Nephron (organoid): ENCODE measurements at regions not wholly inside any gene's neighbourhood (a gene's known extent, or its start where the extent isn't known, plus 50 kb on each side); places are given as distances from the start of the nearest gene placed in this dataset.

Experiments
- H3K27ac Mint-ChIP-seq, 3 experiments: 2 replicates each; pipeline ENCODE4 v1.8.0; 2020; ENCODE audit warnings: mixed read lengths in 3 of 3, mild to moderate bottlenecking in 2 of 3, moderate library complexity in 1 of 3
- H3K27me3 Mint-ChIP-seq: 2 replicates; pipeline ENCODE4 v1.8.0; 2021; ENCODE audit warnings: low read depth, mild to moderate bottlenecking, moderate library complexity, mixed read lengths
- H3K36me3 Mint-ChIP-seq: 2 replicates; pipeline ENCODE4 v1.8.0; 2020; ENCODE audit warnings: low read depth, mixed read lengths
- H3K4me1 Mint-ChIP-seq: 2 replicates; pipeline ENCODE4 v1.8.0; 2020; ENCODE audit warnings: mixed read lengths
- H3K4me3 Mint-ChIP-seq, 3 experiments: 2 replicates each; pipeline ENCODE4 v1.8.0; 2020; ENCODE audit warnings: mild to moderate bottlenecking in 3 of 3, mixed read lengths in 3 of 3, moderate library complexity in 2 of 3
- H3K9me3 Mint-ChIP-seq: 2 replicates; pipeline ENCODE4 v1.8.0; 2020; ENCODE audit warnings: mixed read lengths
- TF ChIP-seq, protein P1 (sequence below), 3 experiments: fragments of 200-600 bp; sonication (generic); IDR thresholded peaks; one replicate each; pipeline ENCODE4 v1.5.0; 2021; ENCODE audit warnings: antibody characterized with exemption in 3 of 3; ENCODE audit not compliant: unreplicated experiment in 3 of 3

DNA sequence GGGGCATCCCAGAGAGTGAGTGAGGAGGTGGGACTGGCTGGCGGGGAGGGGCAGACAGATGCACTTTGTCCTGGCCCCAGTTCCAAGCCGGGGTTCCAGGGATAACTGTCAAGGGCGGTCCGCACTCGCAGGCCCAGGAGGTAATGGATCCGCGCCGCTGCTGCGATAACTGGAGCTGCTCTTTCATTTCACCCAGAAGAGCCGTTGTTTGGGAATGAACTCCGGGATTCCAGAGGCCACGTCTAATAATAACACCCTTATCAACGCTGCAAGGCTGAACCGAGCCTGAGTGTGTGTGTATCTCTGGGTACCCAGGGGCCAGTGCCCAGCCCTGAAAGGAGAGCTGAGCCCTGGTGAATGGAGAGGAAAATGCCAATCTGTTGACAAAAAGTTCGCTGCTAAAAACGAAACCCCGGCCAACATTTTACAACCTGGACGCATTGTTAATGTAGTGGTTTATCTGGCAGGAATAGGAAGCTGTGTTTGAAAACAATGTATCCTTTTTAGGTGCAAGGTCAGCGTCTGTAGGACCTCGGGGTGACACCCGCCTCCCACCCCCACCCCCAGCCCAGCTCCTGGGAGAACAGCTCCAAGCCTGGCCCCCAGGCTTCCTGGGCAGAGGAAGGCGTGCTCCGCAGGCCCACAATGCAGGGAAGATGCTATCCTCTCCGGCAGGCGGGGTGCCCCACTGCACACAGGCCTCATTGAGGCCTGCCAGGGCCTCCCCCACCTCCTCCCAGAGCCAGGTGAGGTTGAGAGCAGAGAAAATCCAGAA lies 119.7 kb downstream of the PROX1 start:
- no peak overlapping the region for H3K4me3 Mint-ChIP-seq
- no peaks in the 10 kb centered on the region for H3K27me3 Mint-ChIP-seq
- no peaks in the 10 kb centered on the region for H3K4me1 Mint-ChIP-seq
- no peak overlapping the region for H3K27ac Mint-ChIP-seq
- H3K9me3 Mint-ChIP-seq = peaks cover 9% of the 10 kb centered on the region
- TF ChIP-seq, protein P1, sequence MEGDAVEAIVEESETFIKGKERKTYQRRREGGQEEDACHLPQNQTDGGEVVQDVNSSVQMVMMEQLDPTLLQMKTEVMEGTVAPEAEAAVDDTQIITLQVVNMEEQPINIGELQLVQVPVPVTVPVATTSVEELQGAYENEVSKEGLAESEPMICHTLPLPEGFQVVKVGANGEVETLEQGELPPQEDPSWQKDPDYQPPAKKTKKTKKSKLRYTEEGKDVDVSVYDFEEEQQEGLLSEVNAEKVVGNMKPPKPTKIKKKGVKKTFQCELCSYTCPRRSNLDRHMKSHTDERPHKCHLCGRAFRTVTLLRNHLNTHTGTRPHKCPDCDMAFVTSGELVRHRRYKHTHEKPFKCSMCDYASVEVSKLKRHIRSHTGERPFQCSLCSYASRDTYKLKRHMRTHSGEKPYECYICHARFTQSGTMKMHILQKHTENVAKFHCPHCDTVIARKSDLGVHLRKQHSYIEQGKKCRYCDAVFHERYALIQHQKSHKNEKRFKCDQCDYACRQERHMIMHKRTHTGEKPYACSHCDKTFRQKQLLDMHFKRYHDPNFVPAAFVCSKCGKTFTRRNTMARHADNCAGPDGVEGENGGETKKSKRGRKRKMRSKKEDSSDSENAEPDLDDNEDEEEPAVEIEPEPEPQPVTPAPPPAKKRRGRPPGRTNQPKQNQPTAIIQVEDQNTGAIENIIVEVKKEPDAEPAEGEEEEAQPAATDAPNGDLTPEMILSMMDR (IDR thresholded peaks at IDR 0.05; ENCODE audit: unreplicated experiment in 3 of 3) = no peak
- no peaks in the 10 kb centered on the region for H3K36me3 Mint-ChIP-seq

DNA sequence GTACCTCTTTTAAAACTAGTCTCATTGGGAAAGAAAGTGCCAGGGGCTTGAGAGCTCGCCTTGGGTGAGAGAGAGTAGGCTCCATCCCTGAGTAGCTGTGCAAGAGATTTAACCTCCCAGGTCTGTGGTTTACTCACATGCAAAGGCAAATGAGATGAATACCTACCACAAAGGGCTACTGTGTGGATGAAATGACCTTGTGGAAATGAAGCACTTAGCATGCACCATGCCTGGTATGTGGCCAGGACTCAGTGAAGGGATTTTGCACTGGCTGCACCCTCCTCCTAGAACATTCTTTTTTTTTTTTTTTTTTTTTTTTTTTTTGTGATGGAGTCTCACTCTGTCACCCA lies 120.3 kb downstream of the PROX1 start:
- Mint-ChIP-seq H3K36me3 (no peaks in the 10 kb centered on the region), H3K4me1 (no peaks in the 10 kb centered on the region), H3K27ac (no peak overlapping the region), H3K27me3 (no peaks in the 10 kb centered on the region), H3K4me3 (no peak overlapping the region), H3K9me3 (peaks cover 9% of the 10 kb centered on the region)
- TF ChIP-seq, protein P1 (IDR thresholded peaks at IDR 0.05; ENCODE audit: unreplicated experiment in 3 of 3) = no peak

DNA sequence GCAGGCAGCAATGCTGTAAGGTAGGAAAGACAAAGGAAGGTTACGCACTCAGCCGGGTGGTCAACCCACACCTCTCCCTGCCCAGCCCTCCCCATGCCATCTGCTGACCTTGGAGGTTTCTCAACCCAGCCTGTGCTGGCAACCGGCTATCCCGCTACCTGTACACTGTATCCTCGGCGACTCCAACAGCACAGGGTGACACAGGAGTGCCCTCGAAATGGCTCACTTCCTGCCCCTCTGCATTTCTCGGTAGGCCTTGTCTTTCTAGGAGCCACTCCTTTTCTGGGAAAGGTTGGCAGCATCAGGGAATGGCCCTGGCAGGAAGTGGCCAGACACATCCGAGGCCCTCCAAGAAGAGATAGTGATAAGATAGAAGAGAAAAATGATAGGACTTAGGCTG lies 124.0 kb downstream of the PROX1 start:
- TF ChIP-seq, protein P1 (IDR thresholded peaks at IDR 0.05; ENCODE audit: unreplicated experiment in 3 of 3) = no peak
- Mint-ChIP-seq H3K4me3 (no peak overlapping the region), H3K27ac (no peak overlapping the region), H3K36me3 (no peaks in the 10 kb centered on the region), H3K4me1 (no peaks in the 10 kb centered on the region), H3K9me3 (peaks cover 8% of the 10 kb centered on the region), H3K27me3 (peaks cover 4% of the 10 kb centered on the region)

DNA sequence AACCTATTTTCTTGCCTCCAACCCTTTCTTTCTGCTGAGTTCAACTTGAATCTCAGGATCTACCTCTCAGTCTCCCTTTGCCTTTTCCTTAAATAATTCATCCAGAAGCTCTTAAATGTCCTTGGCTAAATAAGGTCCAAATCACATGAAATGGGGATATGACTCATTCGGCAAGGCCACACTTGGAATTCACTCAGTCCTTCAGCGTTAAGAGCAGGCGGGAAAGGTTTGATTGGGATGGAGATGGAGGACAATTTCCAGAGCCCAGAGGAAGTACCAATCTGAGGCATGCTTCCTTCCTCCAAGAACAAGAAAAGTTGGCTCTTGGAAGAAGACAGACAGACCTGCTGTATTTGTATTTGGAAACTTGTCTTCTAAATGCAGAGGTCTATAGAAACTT lies 128.5 kb downstream of the PROX1 start:
- H3K4me3 Mint-ChIP-seq = no peak overlapping the region
- H3K9me3 Mint-ChIP-seq = peaks cover 28% of the 10 kb centered on the region
- H3K27ac Mint-ChIP-seq = no peak overlapping the region
- H3K27me3 Mint-ChIP-seq = peaks cover 4% of the 10 kb centered on the region
- H3K36me3 Mint-ChIP-seq = peaks cover 10% of the 10 kb centered on the region
- H3K4me1 Mint-ChIP-seq = no peaks in the 10 kb centered on the region
- TF ChIP-seq, protein P1 (IDR thresholded peaks at IDR 0.05; ENCODE audit: unreplicated experiment in 3 of 3) = no peak

DNA sequence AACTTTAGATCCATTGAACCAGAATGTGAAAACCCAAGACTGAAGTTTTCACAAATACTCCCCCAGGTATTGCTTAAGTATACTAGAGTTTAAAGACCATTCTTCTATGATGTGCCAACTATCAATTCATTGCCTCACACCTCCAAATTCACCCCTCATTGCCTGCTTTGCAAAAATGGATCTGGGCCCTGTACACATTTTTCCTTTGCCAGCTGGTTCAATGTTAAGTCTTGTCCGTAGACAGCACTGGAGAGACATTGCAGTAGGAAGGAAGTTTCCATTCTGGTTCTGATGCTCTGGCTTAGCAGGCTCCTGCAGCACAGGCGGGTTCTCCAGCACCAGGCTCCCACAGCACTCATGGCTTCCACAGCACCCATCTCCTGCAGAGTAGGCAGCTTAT lies 130.0 kb downstream of the PROX1 start:
- H3K4me1 Mint-ChIP-seq = no peaks in the 10 kb centered on the region
- H3K27me3 Mint-ChIP-seq = peaks cover 4% of the 10 kb centered on the region
- H3K9me3 Mint-ChIP-seq = peaks cover 28% of the 10 kb centered on the region
- H3K4me3 Mint-ChIP-seq = no peak overlapping the region
- TF ChIP-seq, protein P1 (IDR thresholded peaks at IDR 0.05; ENCODE audit: unreplicated experiment in 3 of 3) = no peak
- no peak overlapping the region for H3K27ac Mint-ChIP-seq
- peaks cover 10% of the 10 kb centered on the region for H3K36me3 Mint-ChIP-seq

DNA sequence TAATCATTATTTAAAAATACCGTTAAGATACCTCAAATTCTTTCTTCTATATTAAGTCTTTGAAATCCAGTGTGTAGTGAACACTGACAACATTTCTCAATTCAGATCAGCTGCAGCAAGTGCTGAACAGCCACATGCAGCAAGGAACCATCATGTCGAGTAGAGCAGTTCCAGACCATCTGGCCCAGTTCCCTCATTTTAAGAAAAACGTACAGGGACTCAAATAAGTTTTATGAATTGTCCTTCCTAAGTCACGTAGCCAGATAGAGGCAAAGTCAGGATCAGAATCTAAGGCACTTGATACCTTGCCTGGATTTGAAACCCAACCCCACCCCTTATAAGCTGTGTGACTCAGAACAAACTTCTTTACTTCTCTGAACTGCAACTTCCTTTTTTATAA lies 132.4 kb downstream of the PROX1 start:
- peaks cover 22% of the 10 kb centered on the region for H3K9me3 Mint-ChIP-seq
- H3K36me3 Mint-ChIP-seq = peaks cover 10% of the 10 kb centered on the region
- H3K4me3 Mint-ChIP-seq = no peak overlapping the region
- TF ChIP-seq, protein P1 (IDR thresholded peaks at IDR 0.05; ENCODE audit: unreplicated experiment in 3 of 3) = no peak
- no peak overlapping the region for H3K27ac Mint-ChIP-seq
- peaks cover 16% of the 10 kb centered on the region for H3K4me1 Mint-ChIP-seq
- no peaks in the 10 kb centered on the region for H3K27me3 Mint-ChIP-seq
